Middle frontal gyrus (tissue), 1 donor: ENCODE measurements at regions not wholly inside any gene's neighbourhood (a gene's known extent, or its start where the extent isn't known, plus 50 kb on each side); places are given as distances from the start of the nearest gene placed in this dataset.
A peak's percentile ranks its signal among the peaks of the same experiment; 100 is the strongest.

ENCODE experiments used
- DNase-seq: peaks from one replicate; pipeline ENCODE4 v3.0.0-alpha.2; 2015; ENCODE audit warnings: low spot score; ENCODE audit errors: extremely low spot score

DNA sequence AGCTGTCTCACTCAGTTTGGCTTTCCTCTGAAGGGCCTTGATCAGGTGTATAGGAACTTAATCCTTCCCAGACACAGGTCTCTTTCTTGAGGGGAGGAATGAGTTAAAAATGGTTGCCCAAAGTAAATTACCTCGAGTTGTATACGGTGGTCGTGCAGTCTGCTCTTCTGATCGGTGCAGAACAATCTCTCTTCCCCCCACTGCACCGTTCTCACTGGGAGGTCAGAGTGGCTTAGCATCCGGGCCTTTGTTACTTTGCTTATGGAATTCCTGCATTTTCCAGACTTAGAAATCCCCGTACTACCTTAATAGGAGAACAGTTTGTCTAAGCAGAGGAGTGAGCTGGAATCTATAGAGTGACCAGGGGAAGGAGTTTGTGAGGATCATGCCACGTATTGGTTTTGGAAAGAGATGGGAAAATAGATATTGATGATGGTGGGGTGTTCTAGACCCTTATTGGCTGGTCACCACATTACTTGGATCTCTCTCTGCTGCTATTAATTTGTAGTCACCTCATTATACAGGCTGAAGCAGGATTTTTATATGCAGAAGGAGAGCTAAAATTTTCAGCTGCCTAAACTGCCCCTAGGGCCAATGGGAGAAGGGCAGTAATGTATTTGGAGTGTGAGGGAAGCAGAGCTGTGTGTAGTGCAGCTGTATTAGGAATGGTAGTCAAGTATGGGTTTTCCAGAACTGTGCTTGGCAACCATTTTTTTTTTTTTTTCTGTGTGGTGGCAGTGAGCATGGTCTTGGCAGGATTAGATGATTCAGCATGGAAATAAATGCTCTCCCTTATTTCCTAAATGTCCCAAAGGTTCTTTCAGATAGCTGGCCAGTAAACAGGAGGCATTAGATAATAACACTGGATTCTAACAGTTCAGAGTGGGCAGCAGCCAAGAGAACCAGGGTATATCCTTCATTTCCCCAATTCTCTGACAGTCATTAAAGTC, 81.5 kb downstream of the NDUFS5 start:
- peak; percentile 9 for DNase-seq

DNA sequence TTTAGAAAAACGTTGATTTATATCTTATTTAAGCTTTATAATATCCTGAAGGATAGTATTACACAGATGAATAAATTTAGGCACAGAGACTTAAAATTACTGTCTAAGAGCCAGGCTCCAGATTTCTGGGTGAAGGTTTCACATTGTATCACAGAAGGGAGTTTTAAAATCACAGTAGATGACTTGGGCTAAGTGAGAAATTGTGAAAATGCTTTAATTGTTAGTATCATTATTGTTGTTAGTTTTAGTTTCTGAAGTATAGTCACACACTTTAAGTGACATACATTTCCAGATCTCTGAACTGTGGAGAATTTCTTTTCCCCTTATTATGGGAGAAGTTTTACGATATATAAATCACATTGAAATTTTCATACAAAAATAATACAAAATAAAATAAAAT, 83.5 kb downstream of the NDUFS5 start:
- no peak for DNase-seq

DNA sequence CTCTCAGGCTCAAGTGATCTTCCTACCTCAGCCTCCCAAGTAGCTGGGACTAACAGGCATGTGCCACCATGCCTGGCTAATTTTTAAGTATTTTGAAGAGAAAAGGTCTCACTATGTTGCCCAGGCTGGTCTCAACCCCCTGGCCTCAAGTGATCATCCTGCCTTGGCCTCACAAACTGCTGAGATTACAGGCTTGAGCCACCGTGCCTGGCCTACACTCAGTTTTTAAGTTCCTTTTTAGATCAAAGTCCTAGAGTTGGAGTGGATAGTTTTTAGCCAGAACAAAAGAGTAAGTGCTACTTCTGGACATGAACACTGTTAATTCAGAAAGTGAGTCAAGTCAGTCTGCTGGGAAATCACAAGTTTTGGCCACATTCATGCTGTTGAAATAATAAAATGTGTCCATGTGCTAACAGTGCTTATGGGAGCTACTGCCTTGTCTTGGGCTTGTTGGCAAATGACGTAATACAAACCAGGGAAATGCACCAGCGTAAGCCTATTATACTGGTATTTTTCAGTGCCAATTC, 84.2 kb downstream of the NDUFS5 start:
- no peak for DNase-seq

- no peak for DNase-seq
Observed at GRCh38 chr1:39110882-39111281, 84.7 kb downstream of the NDUFS5 start.

GRCh38 chr1:39113109-39113743, 87.1 kb downstream of the NDUFS5 start:
- no peak for DNase-seq

GRCh38 chr1:39115271-39116110, 89.0 kb upstream of the MACF1 start:
- DNase-seq, result no peak

DNA sequence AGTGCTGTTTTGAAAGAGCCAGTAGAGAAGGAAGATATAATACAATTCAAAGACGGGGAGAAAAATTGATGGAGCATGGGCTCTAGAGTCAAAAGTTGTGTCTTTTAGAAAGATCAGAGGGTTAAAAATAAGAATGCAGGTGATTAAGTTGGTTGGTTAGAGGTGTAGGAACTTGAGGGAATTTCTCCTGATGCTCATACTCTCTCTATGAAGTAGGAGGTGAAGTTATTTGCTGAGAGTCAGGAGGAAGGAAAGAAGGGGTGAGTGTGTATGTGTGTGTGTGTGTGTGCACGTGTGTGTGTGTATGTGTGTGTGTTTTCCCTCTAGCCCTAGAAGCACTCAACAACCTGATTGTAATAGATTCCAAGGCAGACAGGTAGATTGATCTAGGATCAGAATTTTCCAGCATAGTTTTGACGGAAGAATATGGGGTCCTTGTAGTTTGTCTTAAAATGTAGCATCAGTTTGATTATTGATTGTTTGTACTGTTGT, 88.3 kb upstream of the MACF1 start:
- no peak for DNase-seq

DNA sequence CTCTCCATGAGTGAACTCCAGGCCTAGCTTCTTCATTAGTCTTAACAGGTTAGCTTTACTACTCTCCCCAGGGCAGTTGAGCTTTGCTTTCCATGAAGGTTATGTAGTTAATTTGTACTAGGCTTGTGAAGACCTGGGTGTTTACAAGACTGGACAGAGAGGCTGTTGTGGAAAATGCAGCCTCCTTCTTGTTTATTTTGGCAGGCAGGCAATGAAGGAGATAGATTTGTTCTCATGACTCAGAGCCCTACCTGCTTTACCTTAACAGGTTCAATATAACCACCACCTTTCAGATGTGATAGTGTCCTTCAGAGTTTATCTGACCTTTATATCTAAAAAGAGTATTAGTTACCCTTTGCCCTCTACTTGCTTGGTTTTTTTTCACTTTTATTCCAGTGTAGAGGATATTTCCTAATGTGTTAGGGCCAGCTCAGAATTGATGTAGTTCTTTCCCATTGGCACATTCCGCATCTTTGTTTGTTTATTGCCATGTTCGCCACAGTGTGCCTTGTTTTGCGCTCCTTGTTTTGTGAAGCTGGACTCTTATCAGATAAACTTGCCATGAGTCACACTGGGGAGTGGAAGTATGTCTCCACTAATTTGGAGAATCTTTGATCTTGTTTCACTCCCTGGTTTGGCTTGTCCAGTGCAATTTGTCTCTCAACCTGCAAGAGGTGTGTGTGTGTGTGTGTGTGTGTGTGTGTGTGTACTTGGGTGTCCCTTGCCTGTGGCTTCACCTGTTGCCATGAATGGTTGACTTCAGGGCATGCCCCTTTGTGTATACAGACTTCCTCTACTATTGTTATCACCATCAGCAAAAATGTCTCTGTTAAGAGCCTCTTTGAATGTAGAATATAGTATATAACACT, 87.4 kb upstream of the MACF1 start:
- DNase-seq, result no peak

GRCh38 chr1:39117899-39118450, 86.5 kb upstream of the MACF1 start:
- DNase-seq, result no peak

- no peak for DNase-seq
Observed at GRCh38 chr1:39122056-39122455, 82.4 kb upstream of the MACF1 start.

- no peak for DNase-seq
Observed at GRCh38 chr1:39124282-39124681, 80.2 kb upstream of the MACF1 start.

DNA sequence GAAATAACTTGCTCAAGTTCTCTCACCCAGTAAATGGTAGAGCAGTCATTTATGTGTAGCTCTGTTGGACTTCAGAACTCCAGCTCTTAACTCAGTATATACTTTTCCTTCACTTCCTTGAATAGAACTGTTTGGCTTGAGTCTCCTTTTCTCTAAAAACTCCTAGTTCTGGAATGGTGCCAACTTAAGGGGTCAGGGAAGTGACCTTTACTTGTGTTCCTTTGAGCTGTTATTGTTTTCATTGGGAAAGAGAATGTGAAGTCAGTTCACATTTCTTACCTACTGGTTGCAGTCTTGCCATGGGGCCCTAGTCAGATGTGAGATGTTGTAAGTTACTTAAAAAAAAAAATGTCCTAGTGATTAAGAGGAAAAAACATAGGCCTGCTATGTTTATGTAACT, 77.0 kb upstream of the MACF1 start:
- DNase-seq, result no peak

- DNase-seq, result no peak
Observed at GRCh38 chr1:39128126-39128525, 76.4 kb upstream of the MACF1 start.

DNA sequence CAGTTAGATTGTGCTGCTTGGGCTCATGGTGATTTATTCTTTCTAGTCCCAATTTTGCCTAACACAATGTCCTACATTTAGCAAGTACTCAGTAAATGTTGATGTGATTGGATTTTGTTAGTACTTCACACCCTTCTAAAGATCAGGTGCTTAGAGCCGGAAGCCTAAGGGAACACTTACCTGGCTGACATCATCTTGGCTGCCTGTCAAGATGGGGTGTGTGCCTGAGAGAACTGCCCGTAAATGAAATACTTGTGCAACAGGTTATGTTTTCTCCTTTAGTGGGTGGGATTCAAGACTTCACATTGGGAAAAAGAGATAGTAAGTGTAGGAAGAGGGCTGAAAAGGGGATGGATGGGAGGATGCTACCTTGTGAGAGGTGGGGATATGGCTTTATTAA, 75.5 kb upstream of the MACF1 start:
- DNase-seq, result no peak

DNA sequence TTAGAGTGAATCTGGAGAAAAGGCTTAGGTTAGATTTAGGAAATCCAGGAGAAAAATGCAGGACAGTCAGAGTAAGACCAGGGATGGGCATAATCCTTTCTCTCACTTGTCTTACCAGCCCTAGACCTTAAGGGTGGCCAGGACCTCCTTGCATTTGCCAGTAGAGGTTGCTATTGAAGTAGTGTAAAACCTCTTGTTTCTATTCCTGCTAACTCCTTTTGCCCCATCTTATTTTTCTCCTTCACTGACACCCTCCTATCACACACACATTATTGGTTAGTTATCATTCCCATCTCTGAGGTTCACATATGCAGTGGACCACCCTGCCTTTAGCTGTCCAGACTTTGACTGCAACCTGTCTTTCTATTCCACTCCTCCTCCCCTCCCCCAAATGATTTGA, 75.0 kb upstream of the MACF1 start:
- no peak for DNase-seq

- no peak for DNase-seq
Observed at GRCh38 chr1:39130325-39130724, 74.2 kb upstream of the MACF1 start.

- DNase-seq, result no peak
Observed at GRCh38 chr1:39131940-39132339, 72.6 kb upstream of the MACF1 start.

GRCh38 chr1:39132505-39133339, 71.8 kb upstream of the MACF1 start:
- no peak for DNase-seq

- DNase-seq, result no peak
Observed at GRCh38 chr1:39133340-39133684, 71.2 kb upstream of the MACF1 start.
